ENCODE measurements at regions not wholly inside any gene's neighbourhood (a gene's known extent, or its start where the extent isn't known, plus 50 kb on each side); places are given as distances from the start of the nearest gene placed in this dataset.

DNA sequence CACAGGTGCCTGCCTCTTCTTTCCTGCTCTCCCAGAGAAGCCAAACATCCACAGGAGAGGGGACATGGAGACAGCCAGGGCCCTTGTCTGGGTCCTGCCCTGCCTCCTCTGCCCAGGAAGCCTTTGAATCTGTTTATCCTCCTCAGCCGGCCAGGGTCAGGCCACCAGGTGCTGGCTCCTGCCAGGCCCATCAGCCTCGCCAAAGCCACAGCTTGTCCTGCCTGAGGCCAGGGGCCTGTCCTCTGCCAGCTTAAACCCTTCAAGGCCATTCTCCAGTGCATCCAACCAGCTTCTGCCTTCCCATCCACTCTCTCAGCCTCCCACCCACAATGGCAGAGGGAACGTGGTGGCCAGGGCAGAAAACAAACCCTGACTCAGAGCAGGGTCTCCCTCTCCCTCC, 254.6 kb downstream of the ANKRD60 start:
- Histone ChIP-seq H3K23ac (ENCODE audit: low read depth, low read length) (no peak overlapping the region), H2AFZ (replicated peaks; ENCODE audit: low read length, poor library complexity) (no peak overlapping the region), H3K9me3 (ENCODE audit: control insufficient read depth, insufficient read depth, low read length) (no peaks in the 10 kb centered on the region), H2BK5ac (ENCODE audit: low read depth, low read length, poor library complexity, severe bottlenecking) (no peak overlapping the region), H3K14ac (replicated peaks; ENCODE audit: low read depth, low read length) (no peak overlapping the region), H3K9ac (ENCODE audit: low read depth, low read length) (no peak overlapping the region), H3K9me1 (ENCODE audit: insufficient read depth, low read length) (no peaks in the 10 kb centered on the region), H3K4me3 (ENCODE audit: insufficient read depth, low read depth, low read length) (no peak overlapping the region), H3K56ac (ENCODE audit: extremely low read depth, insufficient read depth, low read length) (no peak overlapping the region), H2BK120ac (ENCODE audit: low read depth, low read length) (no peak overlapping the region), H3K27me3 (ENCODE audit: control insufficient read depth, insufficient read depth, low read length) (no peaks in the 10 kb centered on the region), H2AK9ac (replicated peaks; ENCODE audit: low read depth, low read length, poor library complexity) (no peak overlapping the region), H2BK20ac (ENCODE audit: low read depth, low read length) (no peak overlapping the region), H4K5ac (ENCODE audit: low read depth, low read length) (no peak overlapping the region), H3K4ac (ENCODE audit: low read depth, low read length) (no peak overlapping the region), H3K79me1 (ENCODE audit: low read depth in 1 of 2, low read length in 2 of 2) (no peaks in the 10 kb centered on the region), H2AK5ac (ENCODE audit: low read depth, low read length) (no peak overlapping the region), H3K27ac (ENCODE audit: insufficient read depth, low read length) (no peak overlapping the region), H3K4me2 (ENCODE audit: low read depth, low read length) (no peak overlapping the region), H3K36me3 (ENCODE audit: control insufficient read depth, insufficient read depth, low read length) (no peaks in the 10 kb centered on the region), H4K91ac (ENCODE audit: insufficient read depth, low read depth, low read length) (no peak overlapping the region), H4K8ac (ENCODE audit: low read depth in 2 of 2, low read length in 2 of 2) (no peak overlapping the region), H3K18ac (ENCODE audit: low read depth, low read length) (no peak overlapping the region), H3K4me1 (ENCODE audit: control insufficient read depth, insufficient read depth, low read length) (no peaks in the 10 kb centered on the region), H2BK15ac (ENCODE audit: low read depth, low read length) (no peak overlapping the region), H4K20me1 (ENCODE audit: insufficient read depth, low read length) (no peaks in the 10 kb centered on the region)
- in situ Hi-C loops (cut with MboI; ENCODE audit: low sequenced_read_pairs) (no loop called here), intact Hi-C loops (cut with micrococcal nuclease) (no loop called here), dilution Hi-C loops (cut with HindIII; ENCODE audit: low sequenced_read_pairs, unreplicated experiment) (no loop called here)
- WGBS, 2 experiments (ENCODE audit: extremely low coverage in 2 of 2, insufficient read length in 1 of 2) = 60% methylated on average over 1 of the region's 3 CpGs; no CpG with 5 or more reads in 1 of the 2 experiments
- POLR2A ChIA-PET (ENCODE audit: unreplicated experiment) = no interaction called here
- TF ChIP-seq MAFK (IDR thresholded peaks at IDR 0.05; ENCODE audit: low read depth, low read length) (no peak), RFX5 (IDR thresholded peaks at IDR 0.05; ENCODE audit: low read depth, low read length) (no peak), RCOR1 (IDR thresholded peaks at IDR 0.05; ENCODE audit: insufficient replicate concordance, low read length) (no peak), BHLHE40 (IDR thresholded peaks at IDR 0.05; ENCODE audit: low read depth, low read length) (no peak), ELK1 (IDR thresholded peaks at IDR 0.05; ENCODE audit: borderline replicate concordance, low read depth, low read length) (no peak), NFE2L2 (IDR thresholded peaks at IDR 0.05; ENCODE audit: low read depth, low read length) (no peak), POLR2A (IDR thresholded peaks at IDR 0.05; ENCODE audit: low read depth, low read length) (no peak), RAD21 (IDR thresholded peaks at IDR 0.05; ENCODE audit: low read length) (no peak), FOS (IDR thresholded peaks at IDR 0.05; ENCODE audit: low read depth, low read length) (no peak), CHD1 (IDR thresholded peaks at IDR 0.05; ENCODE audit: low read depth, low read length) (no peak), SMC3 (IDR thresholded peaks at IDR 0.05; ENCODE audit: low read depth, low read length) (no peak), MAZ (IDR thresholded peaks at IDR 0.05; ENCODE audit: borderline replicate concordance, low read depth, low read length) (no peak), CEBPB (IDR thresholded peaks at IDR 0.05; ENCODE audit: low read depth, low read length) (no peak)
- TF ChIP-seq, protein P1, sequence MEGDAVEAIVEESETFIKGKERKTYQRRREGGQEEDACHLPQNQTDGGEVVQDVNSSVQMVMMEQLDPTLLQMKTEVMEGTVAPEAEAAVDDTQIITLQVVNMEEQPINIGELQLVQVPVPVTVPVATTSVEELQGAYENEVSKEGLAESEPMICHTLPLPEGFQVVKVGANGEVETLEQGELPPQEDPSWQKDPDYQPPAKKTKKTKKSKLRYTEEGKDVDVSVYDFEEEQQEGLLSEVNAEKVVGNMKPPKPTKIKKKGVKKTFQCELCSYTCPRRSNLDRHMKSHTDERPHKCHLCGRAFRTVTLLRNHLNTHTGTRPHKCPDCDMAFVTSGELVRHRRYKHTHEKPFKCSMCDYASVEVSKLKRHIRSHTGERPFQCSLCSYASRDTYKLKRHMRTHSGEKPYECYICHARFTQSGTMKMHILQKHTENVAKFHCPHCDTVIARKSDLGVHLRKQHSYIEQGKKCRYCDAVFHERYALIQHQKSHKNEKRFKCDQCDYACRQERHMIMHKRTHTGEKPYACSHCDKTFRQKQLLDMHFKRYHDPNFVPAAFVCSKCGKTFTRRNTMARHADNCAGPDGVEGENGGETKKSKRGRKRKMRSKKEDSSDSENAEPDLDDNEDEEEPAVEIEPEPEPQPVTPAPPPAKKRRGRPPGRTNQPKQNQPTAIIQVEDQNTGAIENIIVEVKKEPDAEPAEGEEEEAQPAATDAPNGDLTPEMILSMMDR (conservative IDR thresholded peaks at IDR 0.05; ENCODE audit: low read depth, low read length) = no peak
- ATAC-seq (ENCODE audit: low read depth) = no peak
- DNase-seq = no peak
- BruUV-seq (replicated peaks) = no TSS peak
- CTCF ChIA-PET = no interaction called here

Data from IMR-90 (cell line).